ENCODE measurements at regions not wholly inside any gene's neighbourhood (a gene's known extent, or its start where the extent isn't known, plus 50 kb on each side); places are given as distances from the start of the nearest gene placed in this dataset.

- no peak for DNase-seq
These were observed 65.5 kb downstream of the ANKRD60 start for GRCh38 chr20:58162986-58163385.

- no peak for DNase-seq
These were observed 67.3 kb downstream of the ANKRD60 start for GRCh38 chr20:58161192-58161591.

- DNase-seq, result no peak
These were observed 67.9 kb downstream of the ANKRD60 start for GRCh38 chr20:58160451-58161061.

- no peak for DNase-seq
These were observed 73.1 kb downstream of the ANKRD60 start for GRCh38 chr20:58155148-58155925.

- no peak for DNase-seq
These were observed 74.3 kb downstream of the ANKRD60 start for GRCh38 chr20:58154113-58154512.

- no peak for DNase-seq
These were observed 75.3 kb downstream of the ANKRD60 start for GRCh38 chr20:58153121-58153520.

GRCh38 chr20:58150772-58151171 is 77.7 kb downstream of the ANKRD60 start:
- DNase-seq, result no peak

GRCh38 chr20:58149437-58150091 is 78.9 kb downstream of the ANKRD60 start:
- DNase-seq, result no peak

GRCh38 chr20:58148891-58149290 is 79.6 kb downstream of the ANKRD60 start:
- no peak for DNase-seq

GRCh38 chr20:58147628-58148370 is 80.7 kb downstream of the ANKRD60 start:
- no peak for DNase-seq

GRCh38 chr20:58146746-58147140 is 81.7 kb downstream of the ANKRD60 start:
- no peak for DNase-seq

GRCh38 chr20:58146081-58146745 is 82.2 kb downstream of the ANKRD60 start:
- no peak for DNase-seq

- DNase-seq, result no peak
These were observed 82.9 kb downstream of the ANKRD60 start for GRCh38 chr20:58145506-58146080.

GRCh38 chr20:58144096-58144495 is 84.4 kb downstream of the ANKRD60 start:
- no peak for DNase-seq

- no peak for DNase-seq
These were observed 84.9 kb downstream of the ANKRD60 start for GRCh38 chr20:58143531-58143930.

GRCh38 chr20:58142843-58143185 is 85.6 kb downstream of the ANKRD60 start:
- DNase-seq, result no peak

- no peak for DNase-seq
These were observed 86.2 kb downstream of the ANKRD60 start for GRCh38 chr20:58141971-58142842.

- no peak for DNase-seq
These were observed 87.0 kb downstream of the ANKRD60 start for GRCh38 chr20:58141496-58141895.

GRCh38 chr20:58140787-58141425 is 87.5 kb downstream of the ANKRD60 start:
- DNase-seq, result no peak

- no peak for DNase-seq
These were observed 88.3 kb downstream of the ANKRD60 start for GRCh38 chr20:58139849-58140786.

All from NCI-H2081 treated with DMSO at 0.1 percent for 48 hours (cell line).